MM.1S (cell line): ENCODE measurements at regions not wholly inside any gene's neighbourhood (a gene's known extent, or its start where the extent isn't known, plus 50 kb on each side); places are given as distances from the start of the nearest gene placed in this dataset.

ENCODE experiments used
- DNase-seq: peaks from one replicate; pipeline ENCODE4 v3.0.0-alpha.2; 2015
- H2AFZ ChIP-seq: fragments of 300-600 bp; sonication (generic); 2 replicates; pipeline ENCODE4 v1.6.0; 2016; ENCODE audit warnings: antibody characterized with exemption, low read length
- H3F3A ChIP-seq: fragments of 300-600 bp; sonication (generic); 2 replicates; pipeline ENCODE4 v1.6.1; 2016; ENCODE audit warnings: mild to moderate bottlenecking, antibody characterized with exemption, low read length, moderate library complexity, mixed read lengths; ENCODE audit not compliant: insufficient read depth
- H3K27ac ChIP-seq: fragments of 300-600 bp; sonication (generic); 2 replicates; pipeline ENCODE4 v1.5.1; 2016; ENCODE audit warnings: mild to moderate bottlenecking, low read length
- H3K27me3 ChIP-seq: fragments of 300-600 bp; sonication (generic); replicated peaks from 2 replicates; pipeline ENCODE4 v1.6.0; 2016; ENCODE audit warnings: low read length; ENCODE audit not compliant: insufficient read depth
- H3K36me3 ChIP-seq: fragments of 300-600 bp; sonication (generic); replicated peaks from 2 replicates; pipeline ENCODE4 v1.6.1; 2016; ENCODE audit warnings: mild to moderate bottlenecking, low read length, mixed read lengths; ENCODE audit not compliant: insufficient read depth
- H3K4me1 ChIP-seq: fragments of 300-600 bp; sonication (generic); 2 replicates; pipeline ENCODE4 v1.6.1; 2016; ENCODE audit warnings: low read length, mixed read lengths
- H3K4me2 ChIP-seq: fragments of 300-600 bp; sonication (generic); 2 replicates; pipeline ENCODE4 v1.6.0; 2016; ENCODE audit warnings: low read depth, low read length
- H3K4me3 ChIP-seq: fragments of 300-600 bp; sonication (generic); 2 replicates; pipeline ENCODE4 v1.5.1; 2016; ENCODE audit warnings: low read length, mixed read lengths
- H3K79me2 ChIP-seq: fragments of 300-600 bp; sonication (generic); 2 replicates; pipeline ENCODE4 v1.6.1; 2016; ENCODE audit warnings: mixed run types, low read length, mixed read lengths
- H3K9ac ChIP-seq: fragments of 300-600 bp; sonication (generic); 2 replicates; pipeline ENCODE4 v1.6.1; 2016; ENCODE audit warnings: low read length, mixed read lengths
- H3K9me2 ChIP-seq: fragments of 300-600 bp; sonication (generic); replicated peaks from 2 replicates; pipeline ENCODE4 v1.6.1; 2016; ENCODE audit warnings: mild to moderate bottlenecking, low read length, mixed read lengths; ENCODE audit not compliant: insufficient read depth
- H3K9me3 ChIP-seq: fragments of 300-600 bp; sonication (generic); replicated peaks from 2 replicates; pipeline ENCODE4 v1.6.1; 2016; ENCODE audit warnings: mild to moderate bottlenecking, low read length, mixed read lengths; ENCODE audit not compliant: insufficient read depth
- H4K20me1 ChIP-seq: fragments of 300-600 bp; sonication (generic); 2 replicates; pipeline ENCODE4 v1.6.1; 2016; ENCODE audit warnings: mild to moderate bottlenecking, low read length, moderate library complexity, mixed read lengths; ENCODE audit not compliant: insufficient read depth
- CTCF ChIP-seq: fragments of 300-600 bp; sonication (generic); IDR thresholded peaks from 2 replicates; pipeline ENCODE4 v1.5.1; 2016; ENCODE audit warnings: antibody characterized with exemption, low read length, mixed read lengths
- EZH2 ChIP-seq: fragments of 300-600 bp; sonication (generic); optimal IDR thresholded peaks from 2 replicates; pipeline ENCODE3; 2017; ENCODE audit warnings: low read depth, mild to moderate bottlenecking, antibody characterized with exemption, low read length, mixed read lengths
- EZH2phosphoT487 ChIP-seq: fragments of 300-600 bp; sonication (generic); IDR thresholded peaks from 2 replicates; pipeline ENCODE4 v1.6.1; 2018; ENCODE audit warnings: antibody characterized with exemption, low read length

GRCh38 chr20:57980506-57980905 lies 247.9 kb downstream of the ANKRD60 start:
- H3K79me2 ChIP-seq = no peaks in the 10 kb centered on the region
- no peaks in the 10 kb centered on the region for H4K20me1 ChIP-seq
- H3K4me3 ChIP-seq = no peak overlapping the region
- no peak overlapping the region for H3K4me2 ChIP-seq
- H3K9ac ChIP-seq = no peak overlapping the region
- no peak overlapping the region for H3K27ac ChIP-seq
- no peaks in the 10 kb centered on the region for H3F3A ChIP-seq
- no peak for TF ChIP-seq CTCF
- no peak for TF ChIP-seq EZH2
- TF ChIP-seq EZH2phosphoT487 = no peak
- peaks cover 87% of the 10 kb centered on the region for H3K27me3 ChIP-seq
- H3K9me3 ChIP-seq = no peaks in the 10 kb centered on the region
- H3K9me2 ChIP-seq = no peaks in the 10 kb centered on the region
- no peaks in the 10 kb centered on the region for H3K36me3 ChIP-seq
- no peaks in the 10 kb centered on the region for H3K4me1 ChIP-seq
- H2AFZ ChIP-seq = no peak overlapping the region
- DNase-seq = no peak

GRCh38 chr20:57977569-57977968 lies 250.9 kb downstream of the ANKRD60 start:
- no peaks in the 10 kb centered on the region for H3K9me3 ChIP-seq
- no peak overlapping the region for H3K27ac ChIP-seq
- H3F3A ChIP-seq = no peaks in the 10 kb centered on the region
- no peak overlapping the region for H3K4me2 ChIP-seq
- no peaks in the 10 kb centered on the region for H4K20me1 ChIP-seq
- H3K4me3 ChIP-seq = no peak overlapping the region
- H2AFZ ChIP-seq = no peak overlapping the region
- peaks cover 68% of the 10 kb centered on the region for H3K27me3 ChIP-seq
- TF ChIP-seq EZH2phosphoT487 (no peak), CTCF (no peak), EZH2 (no peak)
- H3K9ac ChIP-seq = no peak overlapping the region
- H3K4me1 ChIP-seq = no peaks in the 10 kb centered on the region
- DNase-seq = no peak
- no peaks in the 10 kb centered on the region for H3K9me2 ChIP-seq
- H3K79me2 ChIP-seq = no peaks in the 10 kb centered on the region
- H3K36me3 ChIP-seq = no peaks in the 10 kb centered on the region

GRCh38 chr20:57977141-57977540 lies 251.3 kb downstream of the ANKRD60 start:
- no peak overlapping the region for H3K9ac ChIP-seq
- TF ChIP-seq EZH2 (no peak), CTCF (no peak), EZH2phosphoT487 (no peak)
- H3K4me2 ChIP-seq = no peak overlapping the region
- no peak overlapping the region for H3K4me3 ChIP-seq
- H3K9me3 ChIP-seq = no peaks in the 10 kb centered on the region
- no peaks in the 10 kb centered on the region for H4K20me1 ChIP-seq
- no peaks in the 10 kb centered on the region for H3K79me2 ChIP-seq
- H3K9me2 ChIP-seq = no peaks in the 10 kb centered on the region
- H3K27me3 ChIP-seq = peaks cover 64% of the 10 kb centered on the region
- no peaks in the 10 kb centered on the region for H3F3A ChIP-seq
- DNase-seq = no peak
- no peaks in the 10 kb centered on the region for H3K36me3 ChIP-seq
- no peak overlapping the region for H2AFZ ChIP-seq
- H3K27ac ChIP-seq = no peak overlapping the region
- no peaks in the 10 kb centered on the region for H3K4me1 ChIP-seq
